ENCODE measurements at regions not wholly inside any gene's neighbourhood (a gene's known extent, or its start where the extent isn't known, plus 50 kb on each side); places are given as distances from the start of the nearest gene placed in this dataset.

- TF ChIP-seq, protein P1, sequence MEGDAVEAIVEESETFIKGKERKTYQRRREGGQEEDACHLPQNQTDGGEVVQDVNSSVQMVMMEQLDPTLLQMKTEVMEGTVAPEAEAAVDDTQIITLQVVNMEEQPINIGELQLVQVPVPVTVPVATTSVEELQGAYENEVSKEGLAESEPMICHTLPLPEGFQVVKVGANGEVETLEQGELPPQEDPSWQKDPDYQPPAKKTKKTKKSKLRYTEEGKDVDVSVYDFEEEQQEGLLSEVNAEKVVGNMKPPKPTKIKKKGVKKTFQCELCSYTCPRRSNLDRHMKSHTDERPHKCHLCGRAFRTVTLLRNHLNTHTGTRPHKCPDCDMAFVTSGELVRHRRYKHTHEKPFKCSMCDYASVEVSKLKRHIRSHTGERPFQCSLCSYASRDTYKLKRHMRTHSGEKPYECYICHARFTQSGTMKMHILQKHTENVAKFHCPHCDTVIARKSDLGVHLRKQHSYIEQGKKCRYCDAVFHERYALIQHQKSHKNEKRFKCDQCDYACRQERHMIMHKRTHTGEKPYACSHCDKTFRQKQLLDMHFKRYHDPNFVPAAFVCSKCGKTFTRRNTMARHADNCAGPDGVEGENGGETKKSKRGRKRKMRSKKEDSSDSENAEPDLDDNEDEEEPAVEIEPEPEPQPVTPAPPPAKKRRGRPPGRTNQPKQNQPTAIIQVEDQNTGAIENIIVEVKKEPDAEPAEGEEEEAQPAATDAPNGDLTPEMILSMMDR (IDR thresholded peaks at IDR 0.05) = no peak
- Histone ChIP-seq H3K36me3 (no peaks in the 10 kb centered on the region), H3K4me1 (ENCODE audit: control insufficient read depth in 1 of 2, insufficient read depth in 1 of 2, low read depth in 1 of 2, low read length in 1 of 2) (peaks cover 8 to 13% of the 10 kb centered on the region in 2 experiments), H3K27me3 (peaks cover 58% of the 10 kb centered on the region), H3K9me3 (no peaks in the 10 kb centered on the region), H3K4me3 (ENCODE audit: low read depth in 1 of 2, low read length in 1 of 2) (peak overlapping the region; percentile 32 to 51), H3K27ac (no peak overlapping the region)
Measured at GRCh38 chr11:129280027-129280811, 88.1 kb upstream of the ARHGAP32 start.

GRCh38 chr11:129279326-129280026, 87.4 kb upstream of the ARHGAP32 start:
- Histone ChIP-seq H3K36me3 (no peaks in the 10 kb centered on the region), H3K4me1 (ENCODE audit: control insufficient read depth in 1 of 2, insufficient read depth in 1 of 2, low read depth in 1 of 2, low read length in 1 of 2) (peaks cover 8 to 13% of the 10 kb centered on the region in 2 experiments), H3K4me3 (ENCODE audit: low read depth in 1 of 2, low read length in 1 of 2) (peak overlapping the region; percentile 32 to 51), H3K27me3 (peaks cover 57% of the 10 kb centered on the region), H3K9me3 (no peaks in the 10 kb centered on the region), H3K27ac (no peak overlapping the region)
- TF ChIP-seq, protein P1 (IDR thresholded peaks at IDR 0.05) = no peak

DNA sequence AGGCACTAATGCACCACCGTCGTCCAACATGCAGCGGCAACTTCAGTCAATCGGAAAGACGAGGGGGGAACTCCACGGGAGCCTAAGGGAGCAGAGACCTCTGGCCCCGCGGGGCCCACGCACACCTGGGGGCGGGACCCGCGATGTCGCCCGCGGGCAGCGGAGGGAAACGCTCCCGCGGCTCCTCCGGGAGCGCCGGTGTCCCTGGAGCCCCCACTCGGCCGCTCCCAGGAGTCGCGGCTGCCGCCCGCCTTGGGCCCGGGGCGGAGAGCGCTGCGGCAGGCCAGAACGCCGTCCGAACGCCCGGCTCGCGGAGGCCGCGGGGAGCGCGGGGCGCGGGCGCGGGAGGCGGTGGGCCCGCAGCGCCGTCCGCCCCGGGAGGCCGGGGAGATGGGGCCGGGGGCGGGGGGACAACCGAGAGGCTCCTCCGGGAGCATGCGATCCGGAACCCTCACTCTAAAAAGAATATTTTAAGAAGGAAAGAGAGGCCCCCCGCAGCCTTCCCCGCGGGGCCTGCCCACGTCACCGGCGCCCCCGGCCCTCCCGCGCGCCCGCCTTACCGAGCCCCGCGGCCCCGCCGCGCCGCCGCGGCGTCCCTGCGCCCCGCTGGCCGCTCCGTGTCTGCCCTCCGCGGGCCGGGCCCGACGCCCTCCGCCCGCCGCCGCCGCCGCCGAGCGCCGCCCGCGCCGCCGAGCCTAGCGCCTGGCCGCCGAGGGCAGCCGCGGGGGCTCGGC, 86.6 kb upstream of the ARHGAP32 start:
- no peaks in the 10 kb centered on the region for H3K9me3 ChIP-seq
- peak overlapping the region; percentile 32 to 57 for H3K4me3 ChIP-seq (ENCODE audit: low read depth in 1 of 2, low read length in 1 of 2)

GRCh38 chr11:129277198-129277843, 85.2 kb upstream of the ARHGAP32 start:
- H3K36me3 ChIP-seq = no peaks in the 10 kb centered on the region
- H3K27me3 ChIP-seq = peaks cover 57% of the 10 kb centered on the region
- no peaks in the 10 kb centered on the region for H3K9me3 ChIP-seq
- no peak overlapping the region for H3K4me3 ChIP-seq (ENCODE audit: low read depth in 1 of 2, low read length in 1 of 2)
- H3K4me1 ChIP-seq (ENCODE audit: control insufficient read depth in 1 of 2, insufficient read depth in 1 of 2, low read depth in 1 of 2, low read length in 1 of 2) = peaks cover 8 to 13% of the 10 kb centered on the region in 2 experiments
- TF ChIP-seq, protein P1 (IDR thresholded peaks at IDR 0.05) = no peak
- no peak overlapping the region for H3K27ac ChIP-seq

More for the DNA sequence above, 86.6 kb upstream of the ARHGAP32 start:
- Histone ChIP-seq H3K36me3 (no peaks in the 10 kb centered on the region), H3K27ac (no peak overlapping the region), H3K4me1 (ENCODE audit: control insufficient read depth in 1 of 2, insufficient read depth in 1 of 2, low read depth in 1 of 2, low read length in 1 of 2) (peaks cover 8 to 13% of the 10 kb centered on the region in 2 experiments), H3K27me3 (peaks cover 57% of the 10 kb centered on the region)
- TF ChIP-seq, protein P1 (IDR thresholded peaks at IDR 0.05) = no peak

- Histone ChIP-seq H3K4me1 (ENCODE audit: control insufficient read depth in 1 of 2, insufficient read depth in 1 of 2, low read depth in 1 of 2, low read length in 1 of 2) (peaks cover 8 to 13% of the 10 kb centered on the region in 2 experiments), H3K9me3 (no peaks in the 10 kb centered on the region), H3K36me3 (no peaks in the 10 kb centered on the region), H3K27me3 (peaks cover 45% of the 10 kb centered on the region), H3K4me3 (ENCODE audit: low read depth in 1 of 2, low read length in 1 of 2) (no peak overlapping the region), H3K27ac (no peak overlapping the region)
- TF ChIP-seq, protein P1 (IDR thresholded peaks at IDR 0.05) = no peak
Measured at GRCh38 chr11:129275828-129276227, 83.7 kb upstream of the ARHGAP32 start.
